ENCODE measurements at regions not wholly inside any gene's neighbourhood (a gene's known extent, or its start where the extent isn't known, plus 50 kb on each side); places are given as distances from the start of the nearest gene placed in this dataset.

DNA sequence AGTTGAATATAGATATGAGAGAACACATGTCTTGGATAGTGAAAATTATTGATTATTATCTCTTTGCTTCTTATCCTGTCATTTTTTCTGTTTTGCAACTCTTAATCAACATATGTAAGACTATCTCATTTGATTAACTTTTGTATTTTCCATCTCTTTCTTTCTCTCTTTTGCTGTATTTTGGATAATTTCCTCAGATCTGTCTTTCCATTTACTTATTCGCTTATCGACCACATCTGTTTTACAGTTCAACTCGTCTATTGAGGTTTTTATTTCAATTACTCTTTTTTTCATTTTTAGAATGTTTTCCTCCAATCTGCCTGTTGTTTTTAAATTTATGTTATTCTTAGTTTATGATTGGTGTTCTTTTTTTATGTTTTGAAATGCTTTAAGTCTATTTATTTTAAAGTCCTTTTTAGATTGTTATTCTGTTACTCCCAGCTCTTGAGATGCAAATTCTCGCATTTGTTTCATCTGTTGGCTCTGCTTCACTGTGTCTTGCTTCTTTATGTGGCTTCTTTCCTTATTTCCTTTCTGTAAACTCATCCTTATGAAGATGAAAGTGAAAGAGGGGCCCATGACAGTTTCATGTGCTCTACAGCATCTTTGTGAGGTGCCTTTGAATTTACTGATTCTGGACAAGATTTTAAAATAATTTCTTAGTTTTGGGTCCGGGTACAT lies 87.8 kb upstream of the IRX5 start:
- H3K4me1 Mint-ChIP-seq: no peaks in the 10 kb centered on the region
- H3K27ac Mint-ChIP-seq: no peak overlapping the region
- intact Hi-C loops (cut with DNase I, micrococcal nuclease): no loop called here
- ChIA-PET CTCF (no interaction called here), POLR2A (no interaction called here)
- peaks cover 4% of the 10 kb centered on the region for H3K27me3 Mint-ChIP-seq
- ATAC-seq: no peak
- no peak overlapping the region for H3K4me3 Mint-ChIP-seq
- H3K9me3 Mint-ChIP-seq (ENCODE audit: low read depth): peaks cover 7% of the 10 kb centered on the region
- DNase-seq: no peak
- H3K36me3 Mint-ChIP-seq (ENCODE audit: low read depth): no peaks in the 10 kb centered on the region

DNA sequence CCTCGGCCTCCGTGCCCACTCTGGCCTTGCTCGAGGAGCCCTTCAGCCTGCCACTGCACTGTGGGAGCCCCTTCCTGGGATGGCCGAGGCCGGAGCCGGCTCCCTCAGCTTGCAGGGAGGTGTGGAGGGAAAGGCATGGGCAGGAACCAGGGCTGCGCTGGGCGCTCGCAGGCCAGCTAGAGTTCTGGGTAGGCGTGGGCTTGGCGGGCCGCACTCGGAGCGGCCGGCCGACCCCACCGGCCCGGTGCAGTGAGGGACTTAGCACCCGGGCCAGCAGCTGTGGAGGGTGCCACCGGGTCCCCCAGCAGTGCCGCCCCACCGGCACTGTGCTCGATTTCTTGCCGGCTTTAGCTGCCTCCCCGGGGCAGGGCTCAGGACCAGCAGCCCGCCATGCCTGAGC lies 101.0 kb upstream of the IRX5 start:
- no peak overlapping the region for H3K27ac Mint-ChIP-seq
- no peak overlapping the region for H3K4me3 Mint-ChIP-seq
- no peaks in the 10 kb centered on the region for H3K4me1 Mint-ChIP-seq
- intact Hi-C loops (cut with DNase I, micrococcal nuclease): no loop called here
- ATAC-seq (no peak), DNase-seq (no peak)
- H3K36me3 Mint-ChIP-seq (ENCODE audit: low read depth): no peaks in the 10 kb centered on the region
- H3K27me3 Mint-ChIP-seq: peaks cover 9% of the 10 kb centered on the region
- CTCF ChIA-PET: no interaction called here
- H3K9me3 Mint-ChIP-seq (ENCODE audit: low read depth): no peaks in the 10 kb centered on the region
- POLR2A ChIA-PET: no interaction called here

DNA sequence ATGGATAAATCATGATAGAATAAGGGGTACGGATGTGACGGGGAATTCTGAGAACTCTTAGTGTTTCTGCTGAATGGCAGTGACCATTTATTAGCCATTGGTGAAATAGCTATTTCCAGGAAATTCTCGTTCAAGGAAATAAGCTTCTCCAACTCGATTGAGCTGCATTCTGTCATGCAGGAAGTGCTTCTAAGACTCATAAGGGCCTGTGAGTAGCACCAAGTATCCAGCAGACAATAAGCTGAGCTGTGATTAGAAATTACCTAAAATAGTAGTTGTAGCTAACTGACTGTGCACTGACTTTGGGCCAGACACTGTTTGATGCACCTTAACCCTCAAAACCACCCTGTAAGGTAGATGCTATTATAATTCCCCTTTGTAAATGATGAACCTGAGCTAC lies 107.8 kb upstream of the IRX5 start:
- H3K27me3 Mint-ChIP-seq: peaks cover 11% of the 10 kb centered on the region
- ChIA-PET CTCF (interaction anchor here (0.7 kb wide), 1 partner anchor 70 kb away, joined by 3 read pairs; no protein-coding TSS in a partner anchor), POLR2A (no interaction called here)
- peaks cover 2% of the 10 kb centered on the region for H3K9me3 Mint-ChIP-seq (ENCODE audit: low read depth)
- no peaks in the 10 kb centered on the region for H3K4me1 Mint-ChIP-seq
- ATAC-seq: no peak
- no peak overlapping the region for H3K4me3 Mint-ChIP-seq
- H3K27ac Mint-ChIP-seq: no peak overlapping the region
- H3K36me3 Mint-ChIP-seq (ENCODE audit: low read depth): no peaks in the 10 kb centered on the region
- DNase-seq: no peak
- intact Hi-C loops (cut with DNase I, micrococcal nuclease): no loop called here

DNA sequence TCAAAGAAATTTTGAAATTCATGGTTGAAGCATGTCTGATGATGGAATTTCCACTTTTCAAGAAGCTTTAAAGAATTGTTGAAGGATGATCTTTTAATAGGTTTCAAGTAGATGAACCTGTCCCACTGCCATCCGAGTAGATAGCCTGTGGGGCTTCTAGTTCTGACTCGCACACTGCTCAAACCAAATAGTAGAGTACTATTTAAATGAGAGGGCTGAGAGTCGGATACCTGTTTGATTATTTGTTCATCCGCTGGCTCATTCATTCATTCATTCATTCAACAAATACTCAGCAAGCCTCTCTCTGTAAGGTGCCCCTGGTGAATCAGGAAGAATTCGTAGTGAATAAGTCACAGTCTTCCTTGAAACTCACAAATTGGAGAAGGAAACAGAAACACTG lies 108.2 kb upstream of the IRX5 start:
- ChIA-PET CTCF (no interaction called here), POLR2A (no interaction called here)
- ATAC-seq: no peak
- Mint-ChIP-seq H3K27me3 (peaks cover 11% of the 10 kb centered on the region), H3K4me3 (no peak overlapping the region), H3K9me3 (ENCODE audit: low read depth) (peaks cover 2% of the 10 kb centered on the region), H3K27ac (no peak overlapping the region), H3K4me1 (no peaks in the 10 kb centered on the region), H3K36me3 (ENCODE audit: low read depth) (no peaks in the 10 kb centered on the region)
- intact Hi-C loops (cut with DNase I, micrococcal nuclease): no loop called here
- no peak for DNase-seq

DNA sequence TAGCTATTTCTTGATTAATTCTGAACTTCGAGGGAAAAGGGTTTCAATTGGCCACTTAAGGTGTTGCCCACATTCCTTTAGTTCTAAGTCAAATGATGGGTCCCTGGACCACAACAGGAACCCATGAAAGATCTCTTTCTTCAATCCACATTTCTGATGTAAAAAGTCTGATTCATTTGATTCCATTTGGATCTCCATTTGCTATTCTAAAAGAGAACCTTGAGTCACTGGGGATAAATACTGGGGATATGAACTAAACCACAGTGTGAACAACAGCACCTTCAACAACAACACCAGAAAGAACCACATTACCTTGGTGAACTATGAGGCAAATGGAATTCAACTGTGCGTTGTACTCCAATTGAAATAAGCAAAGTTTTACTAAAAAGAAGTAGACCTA lies 108.9 kb upstream of the IRX5 start:
- H3K4me1 Mint-ChIP-seq: no peaks in the 10 kb centered on the region
- peaks cover 2% of the 10 kb centered on the region for H3K9me3 Mint-ChIP-seq (ENCODE audit: low read depth)
- ATAC-seq: no peak
- no peak overlapping the region for H3K27ac Mint-ChIP-seq
- H3K36me3 Mint-ChIP-seq (ENCODE audit: low read depth): no peaks in the 10 kb centered on the region
- CTCF ChIA-PET: no interaction called here
- intact Hi-C loops (cut with DNase I, micrococcal nuclease): no loop called here
- POLR2A ChIA-PET: no interaction called here
- no peak for DNase-seq
- no peak overlapping the region for H3K4me3 Mint-ChIP-seq
- peaks cover 4% of the 10 kb centered on the region for H3K27me3 Mint-ChIP-seq

DNA sequence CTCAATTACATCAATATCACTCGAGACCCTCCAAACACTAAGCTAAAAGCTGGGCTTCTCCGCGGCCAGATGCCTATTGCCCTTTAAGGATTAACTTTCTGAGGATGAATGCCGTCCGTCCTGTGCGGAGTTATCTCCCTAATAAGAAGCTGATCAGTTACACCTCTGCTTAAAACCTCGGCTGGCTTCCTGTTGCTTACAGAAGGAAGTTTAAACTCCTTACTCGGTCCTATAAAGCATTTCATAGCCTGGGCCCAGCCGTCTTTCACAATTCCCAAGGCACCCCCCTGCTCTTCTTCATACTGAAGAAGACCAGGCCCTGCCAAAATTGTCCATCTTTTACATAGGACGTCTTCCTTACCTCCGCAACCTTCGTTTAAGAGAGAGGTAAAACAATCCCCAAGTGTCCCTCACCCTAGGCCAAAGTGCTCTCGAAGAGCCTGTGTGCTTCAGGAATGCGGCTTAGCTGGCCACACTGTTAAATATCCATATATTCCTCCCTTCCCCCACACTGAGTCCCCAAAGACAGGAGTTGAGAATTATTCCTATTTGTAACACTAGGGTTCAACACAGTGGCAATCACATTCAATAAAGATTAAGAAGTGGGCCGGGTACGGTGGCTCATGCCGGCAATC lies 112.6 kb upstream of the IRX5 start:
- CTCF ChIA-PET: no interaction called here
- intact Hi-C loops (cut with DNase I, micrococcal nuclease): no loop called here
- POLR2A ChIA-PET: no interaction called here

DNA sequence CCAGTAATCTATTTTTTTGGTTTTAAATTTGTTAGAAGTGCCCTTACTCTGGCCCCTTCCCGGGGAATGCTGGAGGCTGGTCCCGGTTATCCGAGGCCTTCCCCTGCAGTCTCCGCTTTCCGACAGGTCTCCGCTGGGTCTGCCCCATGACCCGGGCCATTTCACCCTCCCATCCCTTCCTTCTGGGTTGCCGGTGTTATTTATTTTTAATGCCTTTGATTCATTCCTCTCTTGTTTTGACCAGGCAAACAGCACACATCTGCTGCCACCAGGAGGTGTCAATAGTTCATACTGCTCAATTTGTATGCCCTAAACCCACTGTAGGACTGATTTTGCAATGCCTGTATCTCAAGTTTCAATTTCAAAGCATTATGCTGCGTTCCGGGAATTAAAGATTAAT lies 113.2 kb upstream of the IRX5 start:
- no peaks in the 10 kb centered on the region for H3K36me3 Mint-ChIP-seq (ENCODE audit: low read depth)
- no peak for ATAC-seq
- H3K4me1 Mint-ChIP-seq: no peaks in the 10 kb centered on the region
- peaks cover 6% of the 10 kb centered on the region for H3K27me3 Mint-ChIP-seq
- peaks cover 2% of the 10 kb centered on the region for H3K9me3 Mint-ChIP-seq (ENCODE audit: low read depth)
- ChIA-PET POLR2A (no interaction called here), CTCF (no interaction called here)
- no peak overlapping the region for H3K4me3 Mint-ChIP-seq
- no peak overlapping the region for H3K27ac Mint-ChIP-seq
- no peak for DNase-seq
- intact Hi-C loops (cut with DNase I, micrococcal nuclease): no loop called here

More for the DNA sequence above, 112.6 kb upstream of the IRX5 start:
- Mint-ChIP-seq H3K27ac (no peak overlapping the region), H3K36me3 (ENCODE audit: low read depth) (no peaks in the 10 kb centered on the region), H3K4me3 (no peak overlapping the region), H3K27me3 (peaks cover 4% of the 10 kb centered on the region), H3K4me1 (no peaks in the 10 kb centered on the region), H3K9me3 (ENCODE audit: low read depth) (peaks cover 2% of the 10 kb centered on the region)
- DNase-seq (no peak), ATAC-seq (no peak)

DNA sequence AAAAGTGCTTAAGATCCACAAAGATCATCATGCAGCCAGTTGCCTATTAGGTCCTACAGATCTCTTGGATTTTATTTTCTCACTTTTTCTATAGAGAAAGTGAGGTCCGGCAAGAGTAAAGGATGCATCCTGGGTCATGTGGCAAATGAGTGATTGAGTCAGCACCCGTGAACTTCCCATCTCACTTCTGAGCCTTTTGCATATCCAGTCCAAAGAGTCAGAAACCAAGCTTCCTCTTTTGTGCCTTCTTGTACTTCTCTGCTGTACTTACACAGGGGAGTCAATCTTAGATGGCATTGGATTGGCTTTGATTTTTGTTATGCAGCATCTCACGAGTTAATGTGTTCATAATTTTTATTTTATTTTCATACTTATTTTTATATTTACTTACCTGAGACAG lies 114.2 kb upstream of the IRX5 start:
- Mint-ChIP-seq H3K9me3 (ENCODE audit: low read depth) (peaks cover 2% of the 10 kb centered on the region), H3K4me3 (no peak overlapping the region), H3K27ac (no peak overlapping the region), H3K4me1 (no peaks in the 10 kb centered on the region), H3K36me3 (ENCODE audit: low read depth) (no peaks in the 10 kb centered on the region), H3K27me3 (peaks cover 6% of the 10 kb centered on the region)
- ChIA-PET CTCF (no interaction called here), POLR2A (no interaction called here)
- intact Hi-C loops (cut with DNase I, micrococcal nuclease): no loop called here
- ATAC-seq (no peak), DNase-seq (no peak)

DNA sequence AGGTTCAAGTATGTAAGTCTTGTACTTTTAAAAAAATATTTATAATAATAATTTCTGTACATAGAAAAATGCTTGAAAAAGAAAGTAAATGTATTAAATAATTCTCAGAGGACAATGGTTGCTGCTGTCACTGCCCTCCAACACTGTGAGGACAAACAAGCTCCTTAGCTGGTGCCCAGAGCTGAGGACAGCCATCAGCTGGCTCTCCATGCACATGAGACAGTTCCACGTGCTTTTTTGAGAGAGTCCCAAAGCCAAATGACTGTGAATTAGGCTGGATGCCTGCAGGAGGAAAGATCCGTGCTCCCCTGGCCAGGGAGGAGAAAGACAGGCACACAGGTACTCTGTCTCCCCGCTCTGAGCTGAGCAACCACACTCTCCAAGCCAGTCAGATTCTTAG lies 115.5 kb upstream of the IRX5 start:
- POLR2A ChIA-PET: no interaction called here
- ATAC-seq: no peak
- H3K27ac Mint-ChIP-seq: no peak overlapping the region
- H3K4me1 Mint-ChIP-seq: no peaks in the 10 kb centered on the region
- no peaks in the 10 kb centered on the region for H3K36me3 Mint-ChIP-seq (ENCODE audit: low read depth)
- H3K9me3 Mint-ChIP-seq (ENCODE audit: low read depth): peaks cover 2% of the 10 kb centered on the region
- intact Hi-C loops (cut with DNase I, micrococcal nuclease): no loop called here
- H3K4me3 Mint-ChIP-seq: no peak overlapping the region
- H3K27me3 Mint-ChIP-seq: peaks cover 6% of the 10 kb centered on the region
- CTCF ChIA-PET: no interaction called here
- no peak for DNase-seq

DNA sequence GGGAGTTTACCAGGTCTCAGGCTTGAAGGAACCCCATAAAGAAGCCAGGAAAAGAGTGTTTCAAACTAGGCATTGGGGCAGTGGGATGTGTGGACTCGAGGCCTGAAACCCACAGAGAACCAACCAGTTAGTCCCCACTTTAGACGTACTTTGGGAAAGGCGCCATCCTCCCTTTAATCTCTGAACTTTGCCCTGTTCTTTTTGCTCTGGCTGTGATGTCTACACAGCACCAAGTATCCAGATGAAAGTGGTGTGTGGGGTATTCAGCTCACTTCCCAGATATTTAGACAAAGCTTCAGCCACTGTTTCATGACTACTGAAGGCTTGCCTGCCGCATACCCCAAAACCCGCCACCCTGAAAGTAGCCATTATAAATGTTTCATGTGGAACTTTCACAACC lies 116.9 kb upstream of the IRX5 start:
- intact Hi-C loops (cut with DNase I, micrococcal nuclease): no loop called here
- no peak for ATAC-seq
- no peak for DNase-seq
- Mint-ChIP-seq H3K27me3 (peaks cover 6% of the 10 kb centered on the region), H3K36me3 (ENCODE audit: low read depth) (no peaks in the 10 kb centered on the region), H3K4me1 (no peaks in the 10 kb centered on the region), H3K9me3 (ENCODE audit: low read depth) (no peaks in the 10 kb centered on the region), H3K4me3 (no peak overlapping the region), H3K27ac (no peak overlapping the region)
- POLR2A ChIA-PET: no interaction called here
- CTCF ChIA-PET: no interaction called here

DNA sequence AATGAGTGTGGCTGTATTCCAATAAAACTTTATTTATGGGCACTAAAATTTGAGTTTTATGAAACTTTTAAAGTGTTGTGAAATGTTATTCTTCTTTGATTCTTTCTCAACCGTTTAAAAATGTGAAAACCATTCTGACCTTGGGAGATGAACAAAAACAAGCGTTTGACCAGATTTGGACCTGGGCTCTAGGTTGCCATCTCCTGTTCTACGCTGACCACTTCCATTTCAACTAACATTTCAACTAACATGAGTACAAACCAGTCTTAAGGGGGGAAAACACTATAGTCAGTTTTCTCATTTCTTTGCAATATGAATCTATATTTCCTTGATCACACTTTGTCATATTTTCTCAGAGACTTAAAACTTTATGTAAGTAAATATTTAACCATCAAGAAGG lies 118.4 kb upstream of the IRX5 start:
- no peak overlapping the region for H3K27ac Mint-ChIP-seq
- no peak overlapping the region for H3K4me3 Mint-ChIP-seq
- ATAC-seq (no peak), DNase-seq (no peak)
- H3K36me3 Mint-ChIP-seq (ENCODE audit: low read depth): no peaks in the 10 kb centered on the region
- ChIA-PET POLR2A (no interaction called here), CTCF (no interaction called here)
- intact Hi-C loops (cut with DNase I, micrococcal nuclease): no loop called here
- H3K9me3 Mint-ChIP-seq (ENCODE audit: low read depth): no peaks in the 10 kb centered on the region
- no peaks in the 10 kb centered on the region for H3K4me1 Mint-ChIP-seq
- peaks cover 4% of the 10 kb centered on the region for H3K27me3 Mint-ChIP-seq

DNA sequence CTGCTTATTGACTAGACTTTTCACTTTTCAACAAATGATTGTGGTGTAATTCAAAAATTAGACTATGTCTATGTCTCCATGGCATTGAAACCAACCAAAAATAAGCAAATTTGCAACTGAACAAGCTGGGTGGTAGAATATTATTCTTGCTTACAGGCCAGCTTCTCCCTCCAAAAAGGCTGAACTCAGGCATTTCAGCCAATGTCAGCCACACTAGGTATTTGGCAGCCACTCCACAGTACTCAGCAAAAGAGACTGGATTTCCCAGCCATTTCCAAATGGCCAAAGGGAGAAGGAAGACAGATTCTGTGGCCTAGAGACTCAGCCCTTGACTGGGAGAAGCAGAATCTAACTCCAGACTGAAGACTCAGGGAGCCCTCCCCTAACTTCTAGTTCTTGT lies 121.8 kb upstream of the IRX5 start:
- DNase-seq (no peak), ATAC-seq (no peak)
- intact Hi-C loops (cut with DNase I, micrococcal nuclease): no loop called here
- H3K36me3 Mint-ChIP-seq (ENCODE audit: low read depth): no peaks in the 10 kb centered on the region
- POLR2A ChIA-PET: no interaction called here
- H3K27me3 Mint-ChIP-seq: peaks cover 2% of the 10 kb centered on the region
- H3K9me3 Mint-ChIP-seq (ENCODE audit: low read depth): no peaks in the 10 kb centered on the region
- CTCF ChIA-PET: no interaction called here
- H3K4me1 Mint-ChIP-seq: no peaks in the 10 kb centered on the region
- H3K4me3 Mint-ChIP-seq: no peak overlapping the region
- no peak overlapping the region for H3K27ac Mint-ChIP-seq
